GM13977 (cell line): ENCODE measurements at regions not wholly inside any gene's neighbourhood (a gene's known extent, or its start where the extent isn't known, plus 50 kb on each side); places are given as distances from the start of the nearest gene placed in this dataset.

ENCODE experiments used
- DNase-seq: peaks from one replicate; pipeline ENCODE4 v3.0.0; 2012; ENCODE audit warnings: low spot score
- in situ Hi-C: fragments of 300-500 bp; cut with MboI; formaldehyde crosslinking; loops from one replicate; pipeline ENCODE4 v1.12.0; 2022; ENCODE audit warnings: low sequenced_read_pairs, low pct_unique_long_range_greater_than_20kb, mixed read lengths, inconsistent platforms; ENCODE audit not compliant: unreplicated experiment
- TF ChIP-seq, protein P1 (sequence below): IDR thresholded peaks from 2 replicates; pipeline ENCODE4 v1.5.1; 2012; ENCODE audit warnings: mild to moderate bottlenecking, control low read depth; ENCODE audit not compliant: insufficient read depth; ENCODE audit errors: extremely low read depth, missing control alignments

DNA sequence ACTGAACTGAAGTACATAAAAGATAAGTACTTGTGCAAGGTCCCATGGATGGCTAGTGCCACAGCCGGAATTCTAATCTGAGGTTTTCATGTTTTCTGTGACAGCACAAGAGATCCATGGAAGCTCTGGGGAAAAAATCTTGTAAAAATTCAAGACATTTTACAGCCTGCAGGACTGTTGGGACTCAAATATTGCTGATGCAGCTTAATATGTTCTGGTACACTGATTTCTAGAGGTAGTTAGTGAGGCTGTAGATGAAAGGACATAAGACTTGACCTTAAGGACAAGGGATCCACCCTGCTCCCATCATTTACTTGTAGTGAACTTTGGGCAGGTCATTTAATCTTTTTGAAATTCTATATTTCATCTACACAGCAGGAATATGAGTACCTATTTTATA lies 390.4 kb downstream of the TLE4 start:
- DNase-seq: no peak
- TF ChIP-seq, protein P1, sequence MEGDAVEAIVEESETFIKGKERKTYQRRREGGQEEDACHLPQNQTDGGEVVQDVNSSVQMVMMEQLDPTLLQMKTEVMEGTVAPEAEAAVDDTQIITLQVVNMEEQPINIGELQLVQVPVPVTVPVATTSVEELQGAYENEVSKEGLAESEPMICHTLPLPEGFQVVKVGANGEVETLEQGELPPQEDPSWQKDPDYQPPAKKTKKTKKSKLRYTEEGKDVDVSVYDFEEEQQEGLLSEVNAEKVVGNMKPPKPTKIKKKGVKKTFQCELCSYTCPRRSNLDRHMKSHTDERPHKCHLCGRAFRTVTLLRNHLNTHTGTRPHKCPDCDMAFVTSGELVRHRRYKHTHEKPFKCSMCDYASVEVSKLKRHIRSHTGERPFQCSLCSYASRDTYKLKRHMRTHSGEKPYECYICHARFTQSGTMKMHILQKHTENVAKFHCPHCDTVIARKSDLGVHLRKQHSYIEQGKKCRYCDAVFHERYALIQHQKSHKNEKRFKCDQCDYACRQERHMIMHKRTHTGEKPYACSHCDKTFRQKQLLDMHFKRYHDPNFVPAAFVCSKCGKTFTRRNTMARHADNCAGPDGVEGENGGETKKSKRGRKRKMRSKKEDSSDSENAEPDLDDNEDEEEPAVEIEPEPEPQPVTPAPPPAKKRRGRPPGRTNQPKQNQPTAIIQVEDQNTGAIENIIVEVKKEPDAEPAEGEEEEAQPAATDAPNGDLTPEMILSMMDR: no peak
- in situ Hi-C loops: no loop called here

DNA sequence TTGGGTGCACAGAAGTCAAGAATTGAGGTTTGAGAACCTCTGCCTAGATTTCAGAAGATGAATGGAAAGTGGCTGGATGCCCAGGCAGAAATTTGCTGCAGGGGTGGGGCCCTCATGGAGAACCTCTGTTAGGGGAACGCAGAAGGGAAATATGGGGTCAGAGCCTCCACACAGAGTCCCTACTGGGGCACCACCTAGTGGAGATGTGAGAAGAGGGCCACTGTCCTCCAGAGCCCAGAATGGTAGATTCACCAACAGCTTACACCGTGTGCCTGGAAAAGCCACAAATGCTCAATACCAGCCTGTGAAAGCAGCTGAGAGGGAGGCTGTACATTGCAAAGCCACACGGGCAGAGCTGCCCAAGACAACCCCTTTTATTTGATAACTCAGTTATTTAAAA lies 383.5 kb downstream of the TLE4 start:
- in situ Hi-C loops: no loop called here
- TF ChIP-seq, protein P1: peak; percentile 54

DNA sequence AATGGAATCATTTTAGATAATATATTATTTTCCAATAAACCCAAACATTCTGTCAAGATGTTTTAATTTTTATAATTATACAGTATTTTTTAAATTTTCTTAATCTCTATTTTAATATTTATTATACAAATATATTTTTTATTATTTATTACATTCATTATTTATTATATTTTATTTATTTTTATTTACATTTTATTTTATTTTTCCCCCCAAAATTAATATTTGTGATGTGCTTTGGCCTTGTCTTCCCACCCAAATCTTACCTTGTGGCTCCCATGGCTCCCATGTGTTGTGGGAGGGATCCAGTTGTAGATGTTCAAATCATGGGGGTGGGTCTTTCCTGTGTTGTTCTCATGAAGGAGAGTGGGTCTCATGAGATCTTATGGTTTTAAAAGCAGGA lies 382.1 kb downstream of the TLE4 start:
- in situ Hi-C loops: no loop called here
- TF ChIP-seq, protein P1: no peak
- DNase-seq: no peak

More for the DNA sequence above, 383.5 kb downstream of the TLE4 start:
- DNase-seq: no peak

DNA sequence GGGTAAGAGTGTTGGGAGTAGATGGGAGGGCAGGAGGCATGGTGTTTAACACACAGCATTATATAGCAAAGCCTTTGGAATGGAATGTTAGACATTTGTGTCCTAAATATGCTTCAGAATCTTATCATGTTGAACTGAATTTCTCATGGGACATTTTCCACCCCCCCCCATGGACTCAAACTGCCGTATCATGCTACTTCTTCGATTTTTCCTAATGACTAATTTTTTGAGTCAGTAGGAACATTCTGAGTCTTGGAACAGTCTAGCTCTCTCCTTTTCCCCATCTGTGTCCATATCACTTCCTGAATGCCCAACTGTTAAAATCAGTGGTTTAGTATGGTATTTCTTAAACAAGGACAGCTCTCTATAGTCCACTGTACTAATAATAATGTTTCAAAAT lies 380.6 kb downstream of the TLE4 start:
- no peak for DNase-seq
- TF ChIP-seq, protein P1: no peak
- in situ Hi-C loops: no loop called here

DNA sequence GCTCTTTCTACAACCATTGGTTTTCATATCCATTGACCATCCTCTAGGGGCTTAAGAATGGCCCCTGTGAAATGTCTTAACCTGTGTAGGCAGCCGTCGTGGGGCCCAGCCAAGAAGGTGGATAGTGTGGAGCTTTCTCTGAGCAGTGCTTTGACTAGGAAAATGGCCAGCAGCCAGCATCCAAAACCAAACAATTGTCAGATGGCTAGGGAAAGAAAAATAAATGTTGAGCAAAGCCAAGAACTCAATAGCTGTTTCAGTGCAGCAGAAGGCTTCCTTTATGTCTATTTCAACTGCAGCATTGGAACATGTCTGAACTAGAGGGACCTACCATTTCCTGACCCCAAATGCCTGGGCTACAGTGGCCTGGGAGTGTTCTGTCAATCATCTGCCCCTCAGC lies 374.9 kb downstream of the TLE4 start:
- in situ Hi-C loops: no loop called here

DNA sequence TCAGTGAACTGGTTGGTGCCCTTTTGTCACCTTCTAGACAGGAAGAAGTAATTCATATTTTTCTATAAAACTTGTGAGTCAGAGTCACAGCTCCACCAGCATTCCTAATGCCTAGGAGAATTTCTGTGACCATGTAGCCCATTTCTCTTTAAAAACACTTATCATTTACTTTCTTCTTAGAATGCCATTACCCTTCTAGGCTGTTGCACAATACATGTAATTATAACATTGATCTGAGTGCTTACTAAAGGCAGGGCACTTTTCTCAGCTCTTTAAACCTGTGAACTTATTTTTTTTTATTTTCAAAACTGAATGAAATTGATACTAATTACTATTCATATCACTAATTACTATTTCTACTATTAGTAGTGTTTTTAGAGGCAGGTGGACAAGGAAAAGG lies 373.7 kb downstream of the TLE4 start:
- DNase-seq: no peak
- TF ChIP-seq, protein P1: no peak
- in situ Hi-C loops: no loop called here

More for the DNA sequence above, 374.9 kb downstream of the TLE4 start:
- no peak for DNase-seq
- TF ChIP-seq, protein P1: no peak

DNA sequence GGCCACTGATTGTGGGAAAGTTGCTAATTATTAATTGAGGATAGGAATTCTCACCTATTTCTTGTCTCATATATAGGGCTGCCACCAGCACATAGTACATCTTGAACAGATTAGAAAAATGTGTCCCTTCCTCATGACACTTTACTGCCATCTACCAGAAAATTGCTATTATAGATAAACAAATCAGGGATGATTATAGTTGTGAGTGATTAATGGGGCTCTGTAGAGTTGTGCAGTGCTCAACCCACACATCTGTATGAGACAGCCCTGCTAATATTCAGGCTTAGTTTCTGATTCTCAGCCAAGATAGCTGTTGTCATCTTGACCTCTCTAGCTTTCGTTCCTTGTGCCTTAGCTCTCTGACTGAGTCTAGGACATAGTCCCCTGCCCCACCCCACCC lies 373.3 kb downstream of the TLE4 start:
- TF ChIP-seq, protein P1: no peak
- in situ Hi-C loops: no loop called here
- no peak for DNase-seq
